Peyer's patch (tissue), 4 donors: ENCODE measurements at regions not wholly inside any gene's neighbourhood (a gene's known extent, or its start where the extent isn't known, plus 50 kb on each side); places are given as distances from the start of the nearest gene placed in this dataset.

Experiments
- CTCF ChIP-seq, 6 experiments: fragments of 450-650 bp in 4 of 6; fragments of 200-600 bp in 2 of 6; sonication (generic) in 1 of 6; IDR thresholded peaks; one replicate each; pipeline ENCODE4 v1.5.1; 2017 to 2019; ENCODE audit warnings: antibody characterized with exemption in 6 of 6, mild to moderate bottlenecking in 3 of 6, moderate library complexity in 1 of 6
- POLR2A ChIP-seq, 2 donors: fragments of 450-650 bp; IDR thresholded peaks; one replicate each; pipeline ENCODE4 v1.5.1; 2017; ENCODE audit warnings: antibody characterized with exemption in 2 of 2, mild to moderate bottlenecking in 2 of 2, moderate library complexity in 2 of 2

- TF ChIP-seq CTCF (IDR thresholded peaks at IDR 0.05): no peak
- TF ChIP-seq POLR2A (IDR thresholded peaks at IDR 0.05): no peak
Measured at GRCh38 chr1:72412286-72412685, 129.9 kb upstream of the NEGR1 start.
